ENCODE measurements at regions not wholly inside any gene's neighbourhood (a gene's known extent, or its start where the extent isn't known, plus 50 kb on each side); places are given as distances from the start of the nearest gene placed in this dataset.
A peak's percentile ranks its signal among the peaks of the same experiment; 100 is the strongest.

- H3K79me2 ChIP-seq (ENCODE audit: insufficient read depth, low read length) = no peaks in the 10 kb centered on the region
- Mint-ChIP-seq H3K36me3 (ENCODE audit: insufficient read depth in 1 of 3, low read depth in 3 of 3) (peaks cover 0 to 10% (median 2%) of the 10 kb centered on the region in 3 experiments; a peak in 2 of 7 replicates), H3K27ac (peak overlapping the region in 1 of 3 experiments; percentile 70; a peak in 1 of 7 replicates), H3K9me3 (peaks cover 3 to 6% of the 10 kb centered on the region in 2 experiments; a peak in 4 of 5 replicates), H3K27me3 (ENCODE audit: low read depth) (no peaks in the 10 kb centered on the region), H3K4me1 (no peaks in the 10 kb centered on the region), H3K4me3 (no peak overlapping the region)
- H2BK12ac ChIP-seq (ENCODE audit: insufficient read length, low read depth, low read length) = no peak overlapping the region
- no peaks in the 10 kb centered on the region for H3K27me3 ChIP-seq (ENCODE audit: insufficient read depth, low read length)
- no peaks in the 10 kb centered on the region for H3K79me1 ChIP-seq (ENCODE audit: insufficient read depth, low read depth, low read length, poor library complexity, severe bottlenecking)
- TF ChIP-seq CTCF (conservative IDR thresholded peaks at IDR 0.05) = 0 out of 3 replicates have a peak, but pooled peaks have one; percentile 20
- H3T11ph ChIP-seq (ENCODE audit: low read length) = no peak overlapping the region
- no peak overlapping the region for H3K9ac ChIP-seq (ENCODE audit: extremely low read depth, insufficient read length, low read length)
- H4K20me1 ChIP-seq (ENCODE audit: control insufficient read depth, insufficient read depth, insufficient read length) = no peaks in the 10 kb centered on the region
- no peaks in the 10 kb centered on the region for H3K4me1 ChIP-seq (ENCODE audit: insufficient read depth, low read length)
- no peaks in the 10 kb centered on the region for H3K9me3 ChIP-seq (ENCODE audit: control insufficient read depth, low read depth, low read length)
- H4K8ac ChIP-seq (replicated peaks; ENCODE audit: insufficient read length, low read depth, low read length) = no peak overlapping the region
- no peak overlapping the region for H2BK120ac ChIP-seq (ENCODE audit: low read depth, low read length, poor library complexity, severe bottlenecking)
- no peaks in the 10 kb centered on the region for H3K23me2 ChIP-seq (ENCODE audit: insufficient read length, low read depth, low read length, poor library complexity, severe bottlenecking)
- H2AFZ ChIP-seq (ENCODE audit: low read length) = no peak overlapping the region
- H2BK5ac ChIP-seq (ENCODE audit: insufficient read length, low read length) = no peak overlapping the region
- no peak overlapping the region for H3K4ac ChIP-seq (ENCODE audit: low read depth, low read length)
- H2BK15ac ChIP-seq (ENCODE audit: low read depth, low read length) = no peak overlapping the region
- no peak overlapping the region for H4K91ac ChIP-seq (ENCODE audit: insufficient read length, low read depth, low read length)
- H3K23ac ChIP-seq (ENCODE audit: insufficient read length, low read depth, low read length) = no peak overlapping the region
- no peak overlapping the region for H2BK20ac ChIP-seq (ENCODE audit: low read depth, low read length, poor library complexity, severe bottlenecking)
- H3K4me2 ChIP-seq (ENCODE audit: insufficient read depth, insufficient read length, low read length) = no peak overlapping the region
- no peak overlapping the region for H3K18ac ChIP-seq (ENCODE audit: insufficient read length, low read depth, low read length)
- WGBS (ENCODE audit: extremely low coverage, insufficient read length, low lambda C conversion rate) = no CpG with 5 or more reads among the region's 14 CpGs
- peak; percentile 43 for DNase-seq
- H2AK5ac ChIP-seq (ENCODE audit: insufficient read length, low read length) = no peak overlapping the region
- no peak overlapping the region for H4K5ac ChIP-seq (ENCODE audit: insufficient read length, low read depth, low read length)
- H3K56ac ChIP-seq (ENCODE audit: insufficient read length, low read depth, low read length) = no peak overlapping the region
- no peak overlapping the region for H3K27ac ChIP-seq (ENCODE audit: insufficient read length, low read depth, low read length)
- no peak overlapping the region; the same call in 1 of the 2 replicates for H3K14ac ChIP-seq (ENCODE audit: insufficient read depth, low read length)
Observed at GRCh38 chr11:97537407-97538150, 1147.8 kb downstream of the JRKL start.
